ENCODE measurements at regions not wholly inside any gene's neighbourhood (a gene's known extent, or its start where the extent isn't known, plus 50 kb on each side); places are given as distances from the start of the nearest gene placed in this dataset.
A peak's percentile ranks its signal among the peaks of the same experiment; 100 is the strongest.

GRCh38 chr11:19332476-19332875, 91.7 kb upstream of the E2F8 start:
- no peak for DNase-seq (ENCODE audit: low read depth)

- DNase-seq (ENCODE audit: low read depth): no peak
These were observed 89.7 kb upstream of the E2F8 start for GRCh38 chr11:19330416-19330815.

DNA sequence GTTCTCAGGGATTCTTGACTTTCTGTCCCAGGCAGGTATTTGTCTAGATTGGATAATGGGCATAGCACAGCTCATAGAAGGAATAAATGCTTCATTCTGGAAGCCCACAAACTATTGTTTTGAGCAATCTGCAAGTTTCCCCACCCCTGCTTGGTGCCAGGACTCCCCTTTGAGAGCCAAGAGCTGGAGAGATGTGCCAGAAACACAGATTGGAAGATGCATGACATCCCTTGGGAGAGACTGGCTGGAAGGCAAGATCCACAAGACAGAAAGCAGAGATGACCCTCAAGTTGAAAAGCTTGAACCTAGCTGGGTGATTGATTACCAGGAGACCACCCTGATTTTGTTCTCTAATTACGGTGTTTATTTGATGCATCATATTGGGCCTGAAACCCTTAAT, 89.2 kb upstream of the E2F8 start:
- no peak for DNase-seq (ENCODE audit: low read depth)

DNA sequence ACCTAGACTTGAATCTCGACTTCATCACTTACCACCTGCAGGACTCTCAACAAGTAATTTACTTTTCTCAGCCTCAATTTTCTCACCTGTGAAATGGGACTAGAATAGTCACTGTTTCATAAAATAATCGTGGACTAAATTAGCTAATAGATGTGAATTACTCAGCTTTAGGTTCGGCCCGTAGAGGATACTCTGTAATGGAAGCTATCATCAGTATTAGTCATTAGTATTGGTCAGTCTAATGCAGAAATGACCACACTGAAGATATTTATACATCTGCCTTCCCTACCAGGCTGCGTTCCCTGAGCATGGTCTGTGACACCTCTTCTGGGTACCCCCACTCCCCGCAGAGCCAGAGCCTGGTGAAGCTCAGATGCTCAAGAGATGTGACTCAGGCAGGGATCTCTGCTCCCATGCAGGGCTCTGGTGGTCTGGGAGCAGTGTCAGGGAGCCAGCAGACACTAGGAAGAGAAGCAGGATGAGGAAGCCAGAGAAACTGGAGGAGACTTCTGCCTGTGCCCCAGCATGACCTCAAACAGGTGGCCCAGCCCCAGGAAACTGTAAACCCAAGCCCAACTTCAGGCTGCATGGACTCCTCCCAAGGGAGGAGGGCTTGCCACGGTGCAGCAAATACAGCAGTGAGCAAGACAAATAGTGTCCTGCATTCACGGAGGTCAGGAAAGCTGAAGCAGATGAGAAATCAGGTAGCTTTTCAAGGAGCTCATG, 88.0 kb upstream of the E2F8 start:
- DNase-seq (ENCODE audit: low read depth): no peak

DNA sequence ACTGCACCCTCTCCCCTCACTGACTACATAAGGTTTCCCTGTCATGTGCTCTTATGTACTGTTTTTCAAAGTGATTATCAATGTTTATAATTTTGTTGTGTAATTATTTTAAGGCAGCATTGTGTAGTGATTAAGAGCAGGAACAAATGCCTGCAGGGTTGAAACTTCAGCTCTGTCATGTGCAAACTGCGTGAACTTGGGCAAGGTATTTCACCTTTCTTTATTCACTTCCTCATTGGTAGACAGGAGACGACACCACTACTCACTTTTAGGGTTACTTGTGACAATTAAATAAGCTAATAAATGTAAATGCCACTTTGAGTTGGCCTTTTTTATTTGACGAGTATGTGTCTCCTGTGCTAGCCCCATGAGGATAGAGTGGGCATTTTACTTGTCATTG, 86.5 kb upstream of the E2F8 start:
- DNase-seq (ENCODE audit: low read depth): no peak

GRCh38 chr11:19326499-19326898, 85.8 kb upstream of the E2F8 start:
- no peak for DNase-seq (ENCODE audit: low read depth)

DNA sequence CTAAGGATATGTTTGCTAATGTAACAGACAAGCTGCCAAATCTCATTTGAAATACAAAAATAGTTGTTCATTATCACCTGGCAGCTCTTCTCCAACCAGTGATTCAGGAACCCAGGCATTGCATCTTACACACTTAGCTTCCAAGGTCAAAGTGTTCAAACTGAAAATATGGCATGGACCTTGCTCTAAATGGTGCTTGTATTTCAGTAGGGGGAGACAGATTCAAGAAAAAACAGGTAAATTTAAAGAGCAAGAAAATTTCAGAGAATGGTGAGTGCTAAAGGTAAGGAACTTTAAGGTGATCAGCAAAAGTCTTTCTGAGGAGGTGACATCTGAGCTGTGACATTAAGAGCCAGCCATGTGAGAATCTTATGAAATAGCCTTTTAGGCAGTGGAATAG, 82.8 kb upstream of the E2F8 start:
- DNase-seq (ENCODE audit: low read depth): no peak

GRCh38 chr11:19321351-19321750, 80.6 kb upstream of the E2F8 start:
- no peak for DNase-seq (ENCODE audit: low read depth)

DNA sequence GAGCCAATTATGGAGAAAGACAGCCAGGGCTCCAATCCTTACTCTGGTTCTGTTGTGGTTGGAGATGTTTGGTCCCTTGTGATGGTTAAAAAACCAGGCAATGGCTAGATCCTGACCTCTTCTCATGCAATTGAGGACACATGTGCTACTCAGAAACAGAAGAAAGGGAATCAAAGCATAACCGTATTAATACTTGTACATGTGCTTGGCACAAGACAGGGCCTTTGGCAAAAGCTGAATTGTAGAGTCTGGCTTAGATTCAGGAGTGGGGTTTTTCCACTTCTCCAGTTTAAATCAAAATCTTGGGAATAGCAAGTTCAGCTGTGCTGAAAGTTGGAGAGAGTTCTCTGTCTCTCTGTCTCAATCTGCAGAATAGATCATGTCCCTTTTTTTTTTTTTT, 80.1 kb upstream of the E2F8 start:
- no peak for DNase-seq (ENCODE audit: low read depth)

GRCh38 chr11:19316434-19316833, 75.7 kb upstream of the E2F8 start:
- no peak for DNase-seq (ENCODE audit: low read depth)

DNA sequence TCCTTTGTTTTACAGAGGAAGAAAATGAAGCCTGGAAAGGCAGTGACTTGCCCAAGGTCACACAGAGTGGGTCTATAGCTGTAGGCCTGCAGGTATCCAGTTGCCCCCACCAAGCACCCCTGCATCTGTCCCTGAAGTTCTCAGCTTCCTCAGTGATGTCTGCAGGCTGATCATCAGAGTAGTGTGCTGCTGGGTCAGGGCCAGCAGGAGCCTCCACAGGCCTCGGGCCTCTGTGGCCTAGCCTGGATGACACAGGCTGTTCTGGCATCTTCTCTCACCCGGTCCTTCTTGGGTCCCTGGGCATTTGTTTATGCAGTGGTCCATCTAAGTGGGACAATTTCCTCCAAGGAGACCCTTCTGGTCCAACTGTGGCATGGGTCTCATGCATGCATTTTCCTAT, 74.8 kb upstream of the E2F8 start:
- no peak for DNase-seq (ENCODE audit: low read depth)

DNA sequence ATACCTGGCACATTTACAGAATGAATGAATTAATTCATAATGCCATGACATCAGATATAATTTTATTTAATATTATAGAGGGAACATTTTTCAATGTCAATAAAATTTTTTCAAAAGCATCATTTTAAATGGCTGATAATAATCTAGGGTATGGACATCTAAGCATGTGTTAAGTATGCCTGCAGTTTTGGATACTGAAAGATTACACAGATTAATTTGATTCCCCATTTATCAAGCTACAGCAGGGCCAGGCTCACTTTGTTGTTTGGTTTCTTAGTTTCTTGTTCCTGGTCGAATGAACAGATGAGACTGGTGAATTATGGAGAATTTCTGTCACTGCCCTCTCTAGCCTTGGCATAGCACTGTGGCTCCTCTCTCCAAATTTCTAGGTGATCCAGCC, 72.4 kb upstream of the E2F8 start:
- DNase-seq (ENCODE audit: low read depth): no peak

DNA sequence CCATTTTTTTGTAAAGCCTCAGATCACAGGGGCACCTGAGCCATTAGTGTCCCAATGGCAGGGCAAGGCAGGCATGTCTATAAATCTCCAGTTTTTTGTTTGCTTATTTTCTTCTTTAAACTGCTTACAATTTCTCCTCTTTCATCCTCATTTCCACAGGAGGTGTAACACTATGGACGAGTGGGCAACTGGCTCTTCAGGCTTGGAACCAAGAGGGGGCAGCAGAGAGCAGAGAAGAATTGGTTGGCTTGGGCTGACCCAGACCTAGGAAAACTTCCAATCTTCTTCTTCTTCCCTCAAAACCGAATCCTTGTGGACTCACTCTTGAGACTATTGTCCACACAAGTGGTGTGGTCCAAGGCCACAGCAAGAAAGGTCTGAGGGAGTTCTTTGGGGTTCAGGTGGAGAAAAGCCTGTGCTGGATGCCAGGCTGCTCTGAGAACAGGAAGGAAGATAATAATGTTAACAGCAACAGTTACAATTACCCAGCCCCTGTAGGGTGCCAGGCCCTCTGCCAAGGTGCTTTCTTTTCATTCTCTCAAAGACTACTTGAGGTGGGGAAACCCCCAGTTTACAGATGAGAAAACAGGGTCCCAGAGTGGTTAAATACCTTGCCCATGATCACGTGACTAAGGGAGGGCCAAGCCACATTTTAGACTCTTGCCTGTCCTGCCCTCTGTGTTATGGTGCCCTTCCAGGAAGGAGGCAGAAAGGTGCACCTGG, 70.7 kb upstream of the E2F8 start:
- DNase-seq (ENCODE audit: low read depth): peak; percentile 39

DNA sequence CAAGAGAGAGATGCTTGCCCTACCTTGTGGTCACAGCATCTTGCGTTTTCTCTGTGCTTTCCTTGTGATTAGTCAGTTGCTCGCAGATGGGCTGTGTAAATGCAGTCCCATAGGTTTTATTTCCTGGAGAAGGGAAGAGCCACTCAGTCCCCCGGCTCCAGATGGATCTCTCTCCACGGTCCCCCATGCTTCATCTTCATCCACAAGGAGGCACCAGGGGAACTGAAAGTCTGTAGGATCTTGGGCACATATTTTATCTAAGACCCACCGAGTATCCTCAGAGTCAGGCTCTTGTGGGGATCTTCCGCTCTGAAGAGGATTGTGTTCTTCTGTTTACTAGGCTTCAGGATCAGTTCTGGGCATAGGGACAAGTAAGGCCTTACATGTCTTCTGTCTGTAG, 66.8 kb upstream of the E2F8 start:
- DNase-seq (ENCODE audit: low read depth): no peak

DNA sequence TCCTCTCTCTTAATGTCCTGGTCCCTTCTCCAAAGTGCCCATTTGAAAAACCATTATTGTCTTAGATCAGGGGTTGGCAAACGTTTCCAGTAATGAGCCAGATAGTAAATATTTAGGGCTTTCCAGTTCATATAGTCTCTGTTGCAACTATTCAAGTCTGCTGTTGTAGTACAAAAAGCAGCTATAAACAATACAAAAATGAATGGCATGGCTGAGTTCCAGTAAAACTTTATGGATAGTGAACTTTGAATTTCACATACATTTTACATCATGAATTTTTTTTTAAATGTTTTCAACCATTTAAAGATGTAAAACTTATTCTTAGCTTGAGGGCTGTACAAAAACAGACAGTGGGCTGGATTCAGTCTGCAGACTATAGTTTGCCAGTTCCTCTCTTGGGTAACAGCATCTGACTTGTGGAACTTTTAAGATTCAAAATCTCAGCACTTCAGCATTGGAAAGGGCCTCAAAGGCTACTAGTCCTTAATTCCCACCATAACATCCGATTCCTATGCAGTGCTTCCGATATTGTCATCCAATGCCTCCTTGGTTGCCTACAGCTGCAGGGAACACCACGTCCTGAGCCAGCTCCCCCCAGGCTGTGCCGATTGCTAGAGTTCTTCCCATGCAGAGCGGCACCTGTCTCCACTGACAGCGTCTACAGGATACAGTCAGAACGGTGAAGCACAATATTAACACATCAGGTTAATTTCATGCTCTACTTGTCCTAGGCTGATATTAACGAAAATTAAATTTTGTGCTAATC, 65.6 kb upstream of the E2F8 start:
- no peak for DNase-seq (ENCODE audit: low read depth)

DNA sequence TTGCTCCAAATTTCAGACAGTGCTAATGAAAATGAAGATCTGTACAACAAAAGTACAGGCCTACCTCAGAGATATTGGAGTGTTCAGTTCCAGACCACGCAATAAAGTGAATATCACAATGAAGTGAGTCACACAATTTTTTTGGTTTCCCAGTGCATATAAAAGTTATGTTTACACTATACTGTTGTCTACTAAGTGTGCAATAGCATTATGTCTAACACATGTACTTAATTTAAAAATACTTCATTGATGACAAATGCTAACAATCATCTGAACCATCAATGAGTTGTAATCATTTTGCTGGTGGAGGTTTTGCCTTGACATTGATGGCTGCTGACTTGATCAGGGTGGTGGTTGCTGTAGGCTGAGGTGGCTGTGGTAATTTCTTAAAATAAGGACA, 60.6 kb upstream of the E2F8 start:
- DNase-seq (ENCODE audit: low read depth): no peak

- no peak for DNase-seq (ENCODE audit: low read depth)
These were observed 53.7 kb upstream of the E2F8 start for GRCh38 chr11:19294444-19294843.

DNA sequence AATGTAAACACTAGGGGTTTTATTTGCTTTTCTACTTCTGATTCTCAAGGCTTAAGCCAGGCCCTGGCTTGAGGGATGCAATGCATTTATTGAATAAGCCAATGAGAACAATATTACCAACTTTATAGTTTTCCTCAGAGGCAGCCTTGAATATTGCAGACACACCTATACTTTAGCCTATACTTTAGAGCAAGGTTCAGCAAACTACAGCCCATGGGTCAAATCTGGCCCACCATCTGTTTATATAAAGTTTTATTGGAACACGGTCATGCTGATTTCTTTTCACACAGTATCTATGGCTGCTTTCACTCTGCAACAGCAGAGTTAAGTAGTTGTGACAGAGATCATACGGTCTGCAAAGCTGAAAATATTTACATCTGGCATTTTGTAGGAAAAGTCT, 50.3 kb upstream of the E2F8 start:
- DNase-seq (ENCODE audit: low read depth): no peak

Measured in fibroblast of the conjunctiva (primary cell).